ENCODE measurements at regions not wholly inside any gene's neighbourhood (a gene's known extent, or its start where the extent isn't known, plus 50 kb on each side); places are given as distances from the start of the nearest gene placed in this dataset.

DNA sequence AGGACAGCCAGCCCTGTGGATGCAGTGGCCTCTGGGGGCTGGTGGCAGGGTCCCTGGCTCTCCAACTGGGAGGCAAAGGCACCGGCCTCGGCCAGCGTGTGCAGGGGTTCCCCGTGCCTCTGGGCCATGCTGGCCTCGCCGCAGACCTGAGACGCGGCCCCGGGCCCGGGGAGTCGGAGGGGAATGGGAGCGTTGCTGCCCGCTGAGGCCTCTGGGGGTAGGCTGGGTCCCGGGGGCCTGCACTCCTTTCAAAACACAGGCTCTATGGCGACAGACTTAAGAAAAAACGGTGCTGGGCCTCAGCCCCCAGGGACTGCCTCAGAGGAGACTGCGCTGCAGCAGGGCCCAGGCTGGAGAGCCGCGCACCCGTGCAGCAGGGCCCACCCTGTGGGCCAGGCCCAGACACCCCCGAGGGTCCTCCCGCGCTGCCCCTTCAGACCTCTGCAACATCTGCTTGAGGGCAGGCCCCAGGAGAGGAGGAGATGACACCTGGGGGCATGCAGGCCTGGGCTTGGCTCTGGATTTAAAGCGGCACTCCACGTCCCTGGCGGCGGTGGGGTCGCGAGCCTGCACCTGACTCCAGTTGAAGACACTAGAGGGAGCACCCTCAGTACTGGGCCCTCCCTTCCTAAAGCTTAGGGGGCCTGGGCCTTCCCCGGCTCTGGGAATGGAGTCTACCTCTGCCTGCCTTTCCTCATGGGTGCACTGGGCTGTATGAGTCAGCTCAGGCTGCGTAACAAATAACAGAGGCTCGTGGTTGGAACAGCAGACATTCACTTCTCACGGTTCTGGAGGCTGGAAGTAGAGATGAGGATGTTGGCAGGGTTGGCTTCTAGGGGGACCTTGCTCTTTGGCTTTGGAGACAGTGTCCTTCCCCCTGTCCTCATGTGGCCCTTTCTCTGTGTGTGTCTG lies 117.4 kb upstream of the RPS6KA2 start:
- Histone ChIP-seq H3K27ac (no peak overlapping the region), H3K9ac (no peak overlapping the region), H3K79me2 (ENCODE audit: insufficient read depth) (no peaks in the 10 kb centered on the region), H3K9me2 (ENCODE audit: insufficient read depth) (no peaks in the 10 kb centered on the region), H3K4me3 (no peak overlapping the region), H3K9me3 (ENCODE audit: low read depth) (no peaks in the 10 kb centered on the region), H3K4me1 (ENCODE audit: insufficient read depth) (no peaks in the 10 kb centered on the region), H2AFZ (no peak overlapping the region), H4K20me1 (ENCODE audit: insufficient read depth) (no peaks in the 10 kb centered on the region), H3K36me3 (ENCODE audit: low read depth) (no peaks in the 10 kb centered on the region), H3F3A (ENCODE audit: insufficient read depth) (no peaks in the 10 kb centered on the region), H3K4me2 (ENCODE audit: unreplicated experiment) (no peak overlapping the region), H3K27me3 (replicated peaks; ENCODE audit: insufficient read depth) (peaks cover 13% of the 10 kb centered on the region)
- no peak for DNase-seq
- in situ Hi-C loops (cut with MboI) = no loop called here
- TF ChIP-seq EZH2 (IDR thresholded peaks at IDR 0.05; ENCODE audit: insufficient read depth, poor library complexity, severe bottlenecking) = no peak
- TF ChIP-seq EZH2phosphoT487 (IDR thresholded peaks at IDR 0.05; ENCODE audit: insufficient read depth, low read depth) = no peak
- WGBS, 2 experiments (ENCODE audit: low coverage in 1 of 2, low lambda C conversion rate in 2 of 2, missing lambda C conversion rate in 2 of 2) = 83 to 91% methylated on average over 28 to 30 of the region's 33 CpGs

DNA sequence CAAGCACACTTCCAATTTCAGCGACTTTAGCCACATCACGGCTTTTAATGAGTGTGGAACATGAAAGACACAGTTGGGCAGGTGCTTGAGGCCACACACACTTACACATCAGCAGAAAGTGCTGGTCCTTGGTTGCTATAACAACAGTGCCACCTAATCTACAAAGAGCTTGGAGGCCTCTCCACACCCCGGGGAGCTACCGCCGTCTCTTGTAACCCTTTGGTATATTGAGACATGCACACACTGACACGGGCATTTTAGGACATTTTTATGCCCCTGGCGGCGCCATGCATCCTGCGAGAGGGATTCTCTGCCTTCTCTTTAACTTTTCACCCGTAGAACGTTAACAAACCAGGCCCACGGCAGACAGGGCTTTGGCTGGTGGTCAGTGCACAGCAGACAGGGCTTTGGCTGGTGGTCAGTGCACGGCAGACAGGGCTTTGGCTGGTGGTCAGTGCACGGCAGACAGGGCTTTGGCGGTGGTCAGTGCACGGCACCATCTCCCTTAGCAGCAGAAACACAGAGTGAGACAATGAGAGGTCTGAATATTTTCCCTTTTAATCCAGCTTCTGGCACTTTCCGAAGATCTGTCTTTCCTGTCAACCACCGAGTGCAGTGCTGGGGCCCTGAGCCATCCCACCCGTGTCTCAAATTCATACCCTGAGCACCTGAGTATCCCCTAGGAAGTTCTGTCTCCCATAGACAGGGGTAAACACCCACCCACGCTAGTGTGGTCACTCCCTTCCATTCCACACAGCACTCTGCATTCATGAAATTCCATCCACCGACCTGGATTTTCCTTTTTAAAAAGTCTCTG lies 116.6 kb upstream of the RPS6KA2 start:
- TF ChIP-seq EZH2phosphoT487 (IDR thresholded peaks at IDR 0.05; ENCODE audit: insufficient read depth, low read depth) (no peak), EZH2 (IDR thresholded peaks at IDR 0.05; ENCODE audit: insufficient read depth, poor library complexity, severe bottlenecking) (no peak)
- H3K4me2 ChIP-seq (ENCODE audit: unreplicated experiment) = no peak overlapping the region
- no peaks in the 10 kb centered on the region for H4K20me1 ChIP-seq (ENCODE audit: insufficient read depth)
- no peaks in the 10 kb centered on the region for H3K9me3 ChIP-seq (ENCODE audit: low read depth)
- H3K4me3 ChIP-seq = no peak overlapping the region
- H3K79me2 ChIP-seq (ENCODE audit: insufficient read depth) = no peaks in the 10 kb centered on the region
- in situ Hi-C loops (cut with MboI) = no loop called here
- H3K9ac ChIP-seq = no peak overlapping the region
- no peaks in the 10 kb centered on the region for H3K9me2 ChIP-seq (ENCODE audit: insufficient read depth)
- 55% methylated on average over 21 of the region's 21 CpGs for WGBS, 2 experiments (ENCODE audit: low coverage in 1 of 2, low lambda C conversion rate in 2 of 2, missing lambda C conversion rate in 2 of 2)
- no peaks in the 10 kb centered on the region for H3K36me3 ChIP-seq (ENCODE audit: low read depth)
- H3K27ac ChIP-seq = no peak overlapping the region
- H3K4me1 ChIP-seq (ENCODE audit: insufficient read depth) = no peaks in the 10 kb centered on the region
- H2AFZ ChIP-seq = no peak overlapping the region
- H3F3A ChIP-seq (ENCODE audit: insufficient read depth) = no peaks in the 10 kb centered on the region
- no peak for DNase-seq
- peaks cover 13% of the 10 kb centered on the region for H3K27me3 ChIP-seq (replicated peaks; ENCODE audit: insufficient read depth)

DNA sequence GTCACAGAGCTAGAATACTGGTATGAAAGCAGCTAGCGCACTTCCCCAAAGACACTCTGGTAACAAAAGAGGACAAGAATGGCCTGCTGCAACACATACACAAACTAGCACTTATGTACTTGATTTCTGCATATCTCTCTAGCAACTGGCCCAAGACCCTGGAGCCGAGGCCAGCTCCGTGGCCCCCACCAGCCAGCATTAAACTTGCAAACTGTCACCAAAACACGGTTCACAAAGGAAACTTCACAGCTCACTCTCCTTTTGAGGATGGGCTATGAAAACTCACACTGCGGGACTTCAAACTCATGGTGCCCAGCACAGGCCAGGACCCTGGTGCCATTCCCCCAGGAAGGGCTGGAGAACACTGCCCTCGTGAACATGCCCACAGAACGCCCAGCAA lies 115.9 kb upstream of the RPS6KA2 start:
- Histone ChIP-seq H3F3A (ENCODE audit: insufficient read depth) (no peaks in the 10 kb centered on the region), H3K4me3 (no peak overlapping the region), H3K27ac (no peak overlapping the region), H4K20me1 (ENCODE audit: insufficient read depth) (no peaks in the 10 kb centered on the region), H3K4me1 (ENCODE audit: insufficient read depth) (no peaks in the 10 kb centered on the region), H3K36me3 (ENCODE audit: low read depth) (no peaks in the 10 kb centered on the region), H3K4me2 (ENCODE audit: unreplicated experiment) (no peak overlapping the region), H3K9ac (no peak overlapping the region), H3K27me3 (replicated peaks; ENCODE audit: insufficient read depth) (peaks cover 11% of the 10 kb centered on the region), H2AFZ (no peak overlapping the region), H3K9me3 (ENCODE audit: low read depth) (no peaks in the 10 kb centered on the region), H3K9me2 (ENCODE audit: insufficient read depth) (no peaks in the 10 kb centered on the region), H3K79me2 (ENCODE audit: insufficient read depth) (no peaks in the 10 kb centered on the region)
- DNase-seq = no peak
- WGBS, 2 experiments (ENCODE audit: low coverage in 1 of 2, low lambda C conversion rate in 2 of 2, missing lambda C conversion rate in 2 of 2) = 71 to 74% methylated on average over 7 of the region's 7 CpGs
- in situ Hi-C loops (cut with MboI) = no loop called here
- no peak for TF ChIP-seq EZH2phosphoT487 (IDR thresholded peaks at IDR 0.05; ENCODE audit: insufficient read depth, low read depth)
- no peak for TF ChIP-seq EZH2 (IDR thresholded peaks at IDR 0.05; ENCODE audit: insufficient read depth, poor library complexity, severe bottlenecking)

DNA sequence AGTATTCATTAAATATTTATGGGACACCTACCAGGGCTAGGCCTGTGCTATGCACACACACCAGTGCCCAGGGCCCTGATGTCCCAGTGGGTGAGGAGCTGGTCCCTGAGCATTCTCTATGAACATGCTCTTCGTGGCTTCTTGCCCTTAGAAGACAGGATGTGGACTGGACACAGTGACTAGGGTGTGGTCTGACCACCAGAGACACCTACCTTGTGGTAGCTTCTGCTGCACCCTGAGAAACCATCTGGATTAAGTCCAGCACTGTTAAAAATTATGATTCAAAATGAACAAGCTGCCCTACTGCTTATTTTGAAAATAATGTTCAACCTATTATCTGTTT lies 112.9 kb upstream of the RPS6KA2 start:
- Histone ChIP-seq H3K9me3 (ENCODE audit: low read depth) (no peaks in the 10 kb centered on the region), H3K4me2 (ENCODE audit: unreplicated experiment) (no peak overlapping the region), H2AFZ (no peak overlapping the region), H4K20me1 (ENCODE audit: insufficient read depth) (no peaks in the 10 kb centered on the region), H3K27me3 (replicated peaks; ENCODE audit: insufficient read depth) (no peaks in the 10 kb centered on the region), H3K79me2 (ENCODE audit: insufficient read depth) (no peaks in the 10 kb centered on the region), H3F3A (ENCODE audit: insufficient read depth) (no peaks in the 10 kb centered on the region), H3K4me1 (ENCODE audit: insufficient read depth) (no peaks in the 10 kb centered on the region), H3K9ac (no peak overlapping the region), H3K9me2 (ENCODE audit: insufficient read depth) (no peaks in the 10 kb centered on the region), H3K36me3 (ENCODE audit: low read depth) (no peaks in the 10 kb centered on the region), H3K27ac (no peak overlapping the region), H3K4me3 (no peak overlapping the region)
- in situ Hi-C loops (cut with MboI) = no loop called here
- TF ChIP-seq EZH2 (IDR thresholded peaks at IDR 0.05; ENCODE audit: insufficient read depth, poor library complexity, severe bottlenecking) (no peak), EZH2phosphoT487 (IDR thresholded peaks at IDR 0.05; ENCODE audit: insufficient read depth, low read depth) (no peak)
- WGBS, 2 experiments (ENCODE audit: low coverage in 1 of 2, low lambda C conversion rate in 2 of 2, missing lambda C conversion rate in 2 of 2) = 13 to 32% methylated on average over 1 of the region's 1 CpG
- no peak for DNase-seq
